ENCODE measurements at regions not wholly inside any gene's neighbourhood (a gene's known extent, or its start where the extent isn't known, plus 50 kb on each side); places are given as distances from the start of the nearest gene placed in this dataset.

- TF ChIP-seq CTCF (IDR thresholded peaks at IDR 0.05) (no peak), EZH2 (IDR thresholded peaks at IDR 0.05; ENCODE audit: borderline replicate concordance, insufficient read depth, low read depth, low read length, poor library complexity, severe bottlenecking) (no peak)
Measured at GRCh38 chr6:6460416-6460815, 128.1 kb upstream of the LY86 start.
